ENCODE measurements at regions not wholly inside any gene's neighbourhood (a gene's known extent, or its start where the extent isn't known, plus 50 kb on each side); places are given as distances from the start of the nearest gene placed in this dataset.

- H3K27ac Mint-ChIP-seq (ENCODE audit: unreplicated experiment): no peak overlapping the region
- peaks cover 4% of the 10 kb centered on the region for H3K4me1 Mint-ChIP-seq
- no peaks in the 10 kb centered on the region for H3K9me3 Mint-ChIP-seq
These were observed 995.7 kb upstream of the PRKX start for GRCh38 chrX:4708970-4709760.

GRCh38 chrX:4706961-4707360, 993.5 kb upstream of the PRKX start:
- H3K36me3 Mint-ChIP-seq (ENCODE audit: low read depth): peaks cover 2% of the 10 kb centered on the region
- no peak overlapping the region for H3K27ac Mint-ChIP-seq (ENCODE audit: unreplicated experiment)
- no peaks in the 10 kb centered on the region for H3K9me3 Mint-ChIP-seq
- no peak for TF ChIP-seq CTCF (conservative IDR thresholded peaks at IDR 0.05)
- DNase-seq (ENCODE audit: low read depth, low spot score): no peak
- H3K27me3 Mint-ChIP-seq (ENCODE audit: low read depth): no peaks in the 10 kb centered on the region
- H3K4me1 Mint-ChIP-seq: peaks cover 4% of the 10 kb centered on the region
- H3K4me3 Mint-ChIP-seq: no peak overlapping the region

More at GRCh38 chrX:4708970-4709760, 995.7 kb upstream of the PRKX start:
- no peak for DNase-seq (ENCODE audit: low read depth, low spot score)
- no peak overlapping the region for H3K4me3 Mint-ChIP-seq
- no peak for TF ChIP-seq CTCF (conservative IDR thresholded peaks at IDR 0.05)
- H3K27me3 Mint-ChIP-seq (ENCODE audit: low read depth): no peaks in the 10 kb centered on the region
- H3K36me3 Mint-ChIP-seq (ENCODE audit: low read depth): peaks cover 2% of the 10 kb centered on the region

- no peak overlapping the region for H3K27ac Mint-ChIP-seq (ENCODE audit: unreplicated experiment)
- TF ChIP-seq CTCF (conservative IDR thresholded peaks at IDR 0.05): no peak
- no peaks in the 10 kb centered on the region for H3K27me3 Mint-ChIP-seq (ENCODE audit: low read depth)
These were observed 977.1 kb upstream of the PRKX start for GRCh38 chrX:4690521-4690920.

GRCh38 chrX:4682636-4683035, 969.2 kb upstream of the PRKX start:
- Mint-ChIP-seq H3K27ac (ENCODE audit: unreplicated experiment) (no peak overlapping the region), H3K9me3 (no peaks in the 10 kb centered on the region), H3K4me3 (no peak overlapping the region), H3K36me3 (ENCODE audit: low read depth) (no peaks in the 10 kb centered on the region), H3K4me1 (no peaks in the 10 kb centered on the region), H3K27me3 (ENCODE audit: low read depth) (no peaks in the 10 kb centered on the region)
- no peak for DNase-seq (ENCODE audit: low read depth, low spot score)
- no peak for TF ChIP-seq CTCF (conservative IDR thresholded peaks at IDR 0.05)

More at GRCh38 chrX:4690521-4690920, 977.1 kb upstream of the PRKX start:
- H3K4me3 Mint-ChIP-seq: no peak overlapping the region
- H3K4me1 Mint-ChIP-seq: no peaks in the 10 kb centered on the region
- no peaks in the 10 kb centered on the region for H3K9me3 Mint-ChIP-seq
- DNase-seq (ENCODE audit: low read depth, low spot score): no peak
- no peaks in the 10 kb centered on the region for H3K36me3 Mint-ChIP-seq (ENCODE audit: low read depth)

GRCh38 chrX:4675686-4676300, 962.3 kb upstream of the PRKX start:
- no peak for DNase-seq (ENCODE audit: low read depth, low spot score)
- no peaks in the 10 kb centered on the region for H3K27me3 Mint-ChIP-seq (ENCODE audit: low read depth)

More at GRCh38 chrX:4675686-4676300, 962.3 kb upstream of the PRKX start:
- H3K9me3 Mint-ChIP-seq: no peaks in the 10 kb centered on the region
- H3K36me3 Mint-ChIP-seq (ENCODE audit: low read depth): no peaks in the 10 kb centered on the region
- H3K27ac Mint-ChIP-seq (ENCODE audit: unreplicated experiment): no peak overlapping the region
- H3K4me3 Mint-ChIP-seq: no peak overlapping the region
- H3K4me1 Mint-ChIP-seq: no peaks in the 10 kb centered on the region
- no peak for TF ChIP-seq CTCF (conservative IDR thresholded peaks at IDR 0.05)

All from neural crest cell (in vitro differentiated cells).